Activated B cell treated with CpG ODN at 0.5 μM for 24 hours (primary cell): ENCODE measurements at regions not wholly inside any gene's neighbourhood (a gene's known extent, or its start where the extent isn't known, plus 50 kb on each side); places are given as distances from the start of the nearest gene placed in this dataset.

Experiments used
- ATAC-seq: fragments of 200-7000 bp; cut with Tn5 transposase; one replicate; pipeline ENCODE4 v1.10.0; 2021; ENCODE audit warnings: low read depth, mild to moderate bottlenecking, moderate library complexity
- CTCF ChIA-PET: fragments of 350-600 bp; sonication (Branson Sonifier 250); formaldehyde crosslinking; loops from one replicate; lab custom pipeline; 2021; ENCODE audit warnings: antibody characterized with exemption; lab: Charles Lee
- POLR2A ChIA-PET: fragments of 350-600 bp; sonication (Branson Sonifier 250); formaldehyde crosslinking; loops from one replicate; lab custom pipeline; 2021; ENCODE audit warnings: antibody characterized with exemption; lab: Charles Lee
- DNase-seq: peaks from one replicate; pipeline ENCODE4 v3.0.0; 2022
- H3K27ac Mint-ChIP-seq: one replicate; pipeline ENCODE4 v1.8.0; 2020; ENCODE audit warnings: mixed read lengths
- H3K27me3 Mint-ChIP-seq: one replicate; pipeline ENCODE4 v1.8.0; 2021; ENCODE audit warnings: mixed read lengths
- H3K36me3 Mint-ChIP-seq: one replicate; pipeline ENCODE4 v1.8.0; 2021; ENCODE audit warnings: low read depth, mixed read lengths
- H3K4me1 Mint-ChIP-seq: one replicate; pipeline ENCODE4 v1.8.0; 2021; ENCODE audit warnings: mixed read lengths
- H3K4me3 Mint-ChIP-seq: one replicate; pipeline ENCODE4 v1.8.0; 2020; ENCODE audit warnings: mild to moderate bottlenecking, mixed read lengths
- H3K9me3 Mint-ChIP-seq: one replicate; pipeline ENCODE4 v1.8.0; 2020; ENCODE audit warnings: mixed read lengths
- intact Hi-C: fragments of 100-400 bp; cut with micrococcal nuclease; formaldehyde crosslinking; loops from one replicate; pipeline ENCODE4 v1.15.1; 2024
- TF ChIP-seq, protein P1 (sequence below): fragments of 200-600 bp; IDR thresholded peaks from one replicate; pipeline ENCODE4 v1.8.0; 2022; ENCODE audit warnings: antibody characterized with exemption, mild to moderate bottlenecking

DNA sequence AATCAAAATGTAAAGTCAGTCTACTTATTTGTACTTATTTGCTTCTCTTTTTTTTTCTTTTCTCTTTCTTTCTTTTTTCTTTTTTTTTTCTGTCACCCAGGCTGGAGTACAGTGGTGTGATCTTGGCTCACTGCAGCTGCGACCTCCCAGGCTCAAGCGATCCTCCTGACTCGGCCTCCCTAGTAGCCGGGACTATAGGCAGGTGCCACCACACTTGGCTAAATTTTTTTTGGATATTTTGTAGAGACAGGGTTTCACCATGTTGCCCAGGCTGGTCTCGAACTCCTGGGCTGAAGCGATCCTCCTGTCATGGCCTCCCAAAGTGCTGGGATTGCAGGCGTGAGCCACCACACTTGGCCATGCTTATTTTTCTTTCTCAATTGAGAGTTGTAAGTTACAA is 98.8 kb upstream of the ZBTB40 start:
- TF ChIP-seq, protein P1, sequence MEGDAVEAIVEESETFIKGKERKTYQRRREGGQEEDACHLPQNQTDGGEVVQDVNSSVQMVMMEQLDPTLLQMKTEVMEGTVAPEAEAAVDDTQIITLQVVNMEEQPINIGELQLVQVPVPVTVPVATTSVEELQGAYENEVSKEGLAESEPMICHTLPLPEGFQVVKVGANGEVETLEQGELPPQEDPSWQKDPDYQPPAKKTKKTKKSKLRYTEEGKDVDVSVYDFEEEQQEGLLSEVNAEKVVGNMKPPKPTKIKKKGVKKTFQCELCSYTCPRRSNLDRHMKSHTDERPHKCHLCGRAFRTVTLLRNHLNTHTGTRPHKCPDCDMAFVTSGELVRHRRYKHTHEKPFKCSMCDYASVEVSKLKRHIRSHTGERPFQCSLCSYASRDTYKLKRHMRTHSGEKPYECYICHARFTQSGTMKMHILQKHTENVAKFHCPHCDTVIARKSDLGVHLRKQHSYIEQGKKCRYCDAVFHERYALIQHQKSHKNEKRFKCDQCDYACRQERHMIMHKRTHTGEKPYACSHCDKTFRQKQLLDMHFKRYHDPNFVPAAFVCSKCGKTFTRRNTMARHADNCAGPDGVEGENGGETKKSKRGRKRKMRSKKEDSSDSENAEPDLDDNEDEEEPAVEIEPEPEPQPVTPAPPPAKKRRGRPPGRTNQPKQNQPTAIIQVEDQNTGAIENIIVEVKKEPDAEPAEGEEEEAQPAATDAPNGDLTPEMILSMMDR, result no peak
- intact Hi-C loops, result no loop called here
- H3K4me1 Mint-ChIP-seq, result no peaks in the 10 kb centered on the region
- H3K27ac Mint-ChIP-seq, result no peak overlapping the region
- no peaks in the 10 kb centered on the region for H3K36me3 Mint-ChIP-seq
- no peak overlapping the region for H3K4me3 Mint-ChIP-seq
- H3K9me3 Mint-ChIP-seq, result no peaks in the 10 kb centered on the region
- ChIA-PET CTCF (no interaction called here), POLR2A (no interaction called here)
- no peak for ATAC-seq
- DNase-seq, result no peak
- H3K27me3 Mint-ChIP-seq, result peaks cover 51% of the 10 kb centered on the region

DNA sequence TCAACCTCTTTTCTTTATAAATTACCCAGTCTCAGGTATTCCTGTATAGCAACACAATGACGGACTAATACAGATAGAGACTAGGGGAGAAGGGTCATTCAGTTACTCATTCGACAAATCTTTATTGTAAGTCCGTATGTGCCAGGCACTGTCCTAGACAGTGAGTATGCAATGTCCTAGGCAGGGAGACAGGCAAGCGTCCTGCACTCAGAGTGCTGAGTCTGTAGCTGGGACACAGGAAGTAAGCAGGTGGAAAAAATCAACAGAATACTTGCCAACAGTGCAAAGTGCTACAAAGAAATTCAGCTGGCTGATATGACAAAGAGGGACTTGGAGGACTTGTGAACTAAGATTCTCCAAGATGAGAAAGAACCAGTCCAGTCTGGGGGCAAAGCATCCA is 92.2 kb upstream of the ZBTB40 start:
- intact Hi-C loops, result no loop called here
- H3K27me3 Mint-ChIP-seq, result peaks cover 40% of the 10 kb centered on the region
- POLR2A ChIA-PET, result no interaction called here

DNA sequence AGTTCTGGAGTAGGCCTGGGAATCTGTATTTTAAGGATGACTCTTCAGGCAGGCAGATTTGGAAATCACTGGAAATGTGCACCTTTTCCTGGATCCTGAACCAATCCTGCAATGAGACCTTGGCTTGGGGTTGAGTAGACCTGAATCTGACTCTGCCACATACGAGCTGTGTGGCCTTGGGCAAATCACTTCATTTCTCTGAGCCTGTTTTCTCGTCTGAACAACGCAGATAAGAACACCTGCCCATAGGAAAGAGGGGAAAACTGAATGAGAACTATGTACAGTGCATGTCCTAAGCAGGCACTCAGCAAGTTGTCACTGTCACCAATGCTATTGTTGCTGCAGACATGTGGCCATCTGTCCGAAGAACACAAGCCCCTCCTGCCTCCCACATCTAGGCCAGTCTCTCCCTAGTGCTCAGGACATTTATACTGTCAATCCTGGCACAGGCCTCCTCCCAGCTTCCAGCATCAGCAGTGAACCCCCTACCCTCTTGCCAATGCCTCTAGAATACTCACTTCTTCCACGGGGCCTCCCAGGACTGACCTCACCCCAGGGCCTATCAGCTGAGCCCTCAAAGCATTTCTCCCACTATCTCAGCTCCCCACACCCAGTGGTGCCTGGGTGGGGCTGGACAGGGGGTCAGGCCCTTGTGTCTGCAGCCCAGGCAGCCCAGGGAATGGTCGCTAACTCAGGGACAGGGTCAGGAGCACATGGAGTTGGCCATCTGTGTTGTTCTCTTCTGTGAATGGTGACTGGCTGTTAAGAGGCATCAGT is 88.8 kb upstream of the ZBTB40 start:
- Mint-ChIP-seq H3K36me3 (no peaks in the 10 kb centered on the region), H3K4me1 (no peaks in the 10 kb centered on the region), H3K9me3 (no peaks in the 10 kb centered on the region), H3K4me3 (no peak overlapping the region), H3K27me3 (peaks cover 30% of the 10 kb centered on the region), H3K27ac (no peak overlapping the region)
- DNase-seq, result no peak
- intact Hi-C loops, result no loop called here
- no peak for ATAC-seq
- ChIA-PET POLR2A (no interaction called here), CTCF (no interaction called here)
- TF ChIP-seq, protein P1, result no peak

More for the DNA sequence above, 92.2 kb upstream of the ZBTB40 start:
- H3K4me1 Mint-ChIP-seq, result no peaks in the 10 kb centered on the region
- CTCF ChIA-PET, result no interaction called here
- ATAC-seq (no peak), DNase-seq (no peak)
- no peak overlapping the region for H3K27ac Mint-ChIP-seq
- no peaks in the 10 kb centered on the region for H3K36me3 Mint-ChIP-seq
- H3K9me3 Mint-ChIP-seq, result no peaks in the 10 kb centered on the region
- TF ChIP-seq, protein P1, result no peak
- H3K4me3 Mint-ChIP-seq, result no peak overlapping the region

DNA sequence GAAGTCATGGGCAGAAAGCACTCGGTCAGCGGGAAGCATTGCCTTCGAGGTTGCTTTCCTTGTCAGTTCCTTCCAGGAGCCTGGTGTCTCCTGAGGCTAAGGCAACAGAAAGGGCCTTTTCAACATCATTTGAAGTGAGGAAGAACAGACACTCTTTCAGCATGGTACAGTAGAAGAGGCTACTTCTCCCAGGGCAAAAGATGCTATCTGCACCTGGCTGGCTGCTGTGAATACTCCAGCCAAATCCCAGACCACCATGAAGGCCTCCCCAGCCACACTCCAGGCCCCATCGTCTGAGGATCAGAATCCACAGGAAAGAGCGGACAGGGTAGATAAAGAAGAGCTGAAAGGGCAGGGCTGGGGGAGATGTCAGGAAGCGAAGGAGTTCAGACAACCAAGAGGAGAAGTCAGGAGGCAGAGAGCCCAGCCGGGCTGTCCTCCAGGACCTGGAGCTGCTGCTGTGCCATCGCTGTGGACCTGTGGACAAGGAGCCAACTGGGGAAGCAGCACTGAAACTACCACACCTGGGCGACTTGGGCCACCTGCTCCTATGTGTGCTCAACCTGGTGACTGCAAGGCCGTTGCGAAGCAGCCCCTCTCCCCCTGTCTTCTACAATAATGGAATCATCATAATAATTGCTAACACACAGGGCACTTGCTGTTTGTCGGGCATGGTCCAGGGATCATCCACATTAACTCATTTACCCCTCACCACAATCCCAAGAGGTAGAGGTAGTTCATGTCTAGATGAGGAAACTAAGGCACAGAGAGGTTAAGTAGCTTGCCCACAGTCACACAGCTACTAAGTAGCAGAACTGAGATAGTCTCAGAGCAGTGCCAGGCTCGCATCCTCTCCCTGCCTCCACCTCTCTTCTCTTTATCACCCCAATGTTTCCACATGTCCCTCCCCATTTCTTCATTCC is 88.0 kb upstream of the ZBTB40 start:
- CTCF ChIA-PET, result no interaction called here
- ATAC-seq, result no peak
- TF ChIP-seq, protein P1, result no peak
- peaks cover 26% of the 10 kb centered on the region for H3K27me3 Mint-ChIP-seq
- intact Hi-C loops, result no loop called here
- POLR2A ChIA-PET, result no interaction called here
- H3K36me3 Mint-ChIP-seq, result no peaks in the 10 kb centered on the region
- no peaks in the 10 kb centered on the region for H3K4me1 Mint-ChIP-seq
- no peaks in the 10 kb centered on the region for H3K9me3 Mint-ChIP-seq
- H3K4me3 Mint-ChIP-seq, result no peak overlapping the region
- no peak for DNase-seq
- H3K27ac Mint-ChIP-seq, result no peak overlapping the region

DNA sequence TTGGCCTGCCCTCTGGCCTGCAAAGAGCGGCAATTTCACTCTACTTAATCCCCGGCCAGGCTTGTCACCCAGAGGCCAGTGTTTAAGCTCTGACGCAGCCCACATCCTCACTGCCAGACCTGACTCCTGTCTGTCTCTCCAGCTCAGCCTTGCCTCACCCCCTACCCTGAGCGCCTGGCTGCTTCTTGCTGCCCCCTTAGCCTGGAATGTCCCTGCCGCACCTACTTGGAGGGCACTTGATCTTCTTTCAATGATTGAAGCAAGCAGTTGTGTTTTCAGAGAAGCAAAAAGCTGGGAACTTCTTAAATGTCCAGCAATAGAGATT is 87.4 kb upstream of the ZBTB40 start:
- H3K27me3 Mint-ChIP-seq, result peaks cover 23% of the 10 kb centered on the region
- DNase-seq (no peak), ATAC-seq (no peak)
- H3K36me3 Mint-ChIP-seq, result no peaks in the 10 kb centered on the region
- no peak overlapping the region for H3K4me3 Mint-ChIP-seq
- intact Hi-C loops, result no loop called here
- H3K9me3 Mint-ChIP-seq, result no peaks in the 10 kb centered on the region
- ChIA-PET CTCF (no interaction called here), POLR2A (no interaction called here)
- H3K4me1 Mint-ChIP-seq, result no peaks in the 10 kb centered on the region
- no peak overlapping the region for H3K27ac Mint-ChIP-seq
- TF ChIP-seq, protein P1, result no peak
